ENCODE measurements at regions not wholly inside any gene's neighbourhood (a gene's known extent, or its start where the extent isn't known, plus 50 kb on each side); places are given as distances from the start of the nearest gene placed in this dataset.

- DNase-seq = no peak
Observed at GRCh38 chr1:219265026-219265515, 91.4 kb downstream of the LYPLAL1 start.

GRCh38 chr1:219264561-219264960 is 90.9 kb downstream of the LYPLAL1 start:
- no peak for DNase-seq
